Bronchial epithelial cell (primary cell): ENCODE measurements at regions not wholly inside any gene's neighbourhood (a gene's known extent, or its start where the extent isn't known, plus 50 kb on each side); places are given as distances from the start of the nearest gene placed in this dataset.

ENCODE experiments used
- DNase-seq: peaks from one replicate; pipeline ENCODE4 v3.0.0-alpha.2; 2010; ENCODE audit warnings: low read depth
- FAIRE-seq: peaks from 2 replicates; lab custom pipeline; 2011; peaks lifted over from hg19 to GRCh38; lab: Jason Lieb, UNC
- H3K27me3 ChIP-seq: 2 replicates; pipeline ENCODE4 v1.5.1; 2011; ENCODE audit warnings: low read length; ENCODE audit not compliant: control insufficient read depth, insufficient read depth
- H3K36me3 ChIP-seq: 2 replicates; pipeline ENCODE4 v1.5.1; 2011; ENCODE audit warnings: low read length; ENCODE audit not compliant: control insufficient read depth, insufficient read depth
- H3K4me3 ChIP-seq: 2 replicates; pipeline ENCODE4 v1.5.1; 2011; ENCODE audit warnings: mild to moderate bottlenecking, low read depth, low read length, control low read depth
- TF ChIP-seq, protein P1 (sequence below): IDR thresholded peaks from 2 replicates; pipeline ENCODE4 v1.5.1; 2011; ENCODE audit warnings: mild to moderate bottlenecking, moderate library complexity, low read length, control low read depth, inconsistent platforms; ENCODE audit not compliant: insufficient read depth, severe bottlenecking

- Histone ChIP-seq H3K27me3 (no peaks in the 10 kb centered on the region), H3K36me3 (no peaks in the 10 kb centered on the region), H3K4me3 (no peak overlapping the region)
- FAIRE-seq: no peak
- no peak for DNase-seq
- TF ChIP-seq, protein P1, sequence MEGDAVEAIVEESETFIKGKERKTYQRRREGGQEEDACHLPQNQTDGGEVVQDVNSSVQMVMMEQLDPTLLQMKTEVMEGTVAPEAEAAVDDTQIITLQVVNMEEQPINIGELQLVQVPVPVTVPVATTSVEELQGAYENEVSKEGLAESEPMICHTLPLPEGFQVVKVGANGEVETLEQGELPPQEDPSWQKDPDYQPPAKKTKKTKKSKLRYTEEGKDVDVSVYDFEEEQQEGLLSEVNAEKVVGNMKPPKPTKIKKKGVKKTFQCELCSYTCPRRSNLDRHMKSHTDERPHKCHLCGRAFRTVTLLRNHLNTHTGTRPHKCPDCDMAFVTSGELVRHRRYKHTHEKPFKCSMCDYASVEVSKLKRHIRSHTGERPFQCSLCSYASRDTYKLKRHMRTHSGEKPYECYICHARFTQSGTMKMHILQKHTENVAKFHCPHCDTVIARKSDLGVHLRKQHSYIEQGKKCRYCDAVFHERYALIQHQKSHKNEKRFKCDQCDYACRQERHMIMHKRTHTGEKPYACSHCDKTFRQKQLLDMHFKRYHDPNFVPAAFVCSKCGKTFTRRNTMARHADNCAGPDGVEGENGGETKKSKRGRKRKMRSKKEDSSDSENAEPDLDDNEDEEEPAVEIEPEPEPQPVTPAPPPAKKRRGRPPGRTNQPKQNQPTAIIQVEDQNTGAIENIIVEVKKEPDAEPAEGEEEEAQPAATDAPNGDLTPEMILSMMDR: no peak
These were observed 389.2 kb downstream of the ADAM29 start for GRCh38 chr4:175307326-175307725.

GRCh38 chr4:175308236-175308635 is 390.1 kb downstream of the ADAM29 start:
- TF ChIP-seq, protein P1: no peak
- Histone ChIP-seq H3K36me3 (no peaks in the 10 kb centered on the region), H3K27me3 (no peaks in the 10 kb centered on the region), H3K4me3 (no peak overlapping the region)
- DNase-seq (peak; percentile 35), FAIRE-seq (no peak)

DNA sequence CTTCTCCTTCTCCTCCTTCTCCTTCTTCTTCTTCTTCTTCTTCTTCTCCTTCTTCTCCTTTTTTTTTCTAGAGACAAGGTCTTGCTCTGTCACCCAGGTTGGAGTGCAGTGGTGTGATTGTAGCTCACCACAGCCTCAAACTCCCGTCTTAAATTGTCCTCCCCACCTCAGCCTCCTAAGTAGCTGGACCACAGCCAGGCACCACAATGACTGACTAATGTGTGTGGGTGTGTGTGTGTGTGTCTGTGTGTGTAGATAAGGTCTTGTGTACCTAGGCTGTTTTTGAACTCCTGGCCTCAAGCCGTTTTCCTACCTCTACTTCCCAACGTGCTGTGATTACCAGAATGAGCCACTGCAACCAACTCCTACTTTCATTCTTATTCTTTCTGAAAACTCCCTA is 390.9 kb downstream of the ADAM29 start:
- TF ChIP-seq, protein P1: no peak
- H3K27me3 ChIP-seq: no peaks in the 10 kb centered on the region
- H3K36me3 ChIP-seq: no peaks in the 10 kb centered on the region
- FAIRE-seq (no peak), DNase-seq (peak; percentile 20)
- H3K4me3 ChIP-seq: no peak overlapping the region

- no peak for DNase-seq
- H3K27me3 ChIP-seq: no peaks in the 10 kb centered on the region
These were observed 407.1 kb downstream of the ADAM29 start for GRCh38 chr4:175325230-175325629.

GRCh38 chr4:175326796-175327195 is 408.6 kb downstream of the ADAM29 start:
- TF ChIP-seq, protein P1: no peak
- DNase-seq (no peak), FAIRE-seq (no peak)
- Histone ChIP-seq H3K36me3 (no peaks in the 10 kb centered on the region), H3K27me3 (no peaks in the 10 kb centered on the region), H3K4me3 (no peak overlapping the region)

More at GRCh38 chr4:175325230-175325629, 407.1 kb downstream of the ADAM29 start:
- peak; percentile 7 for FAIRE-seq
- Histone ChIP-seq H3K4me3 (no peak overlapping the region), H3K36me3 (no peaks in the 10 kb centered on the region)
- TF ChIP-seq, protein P1: no peak

GRCh38 chr4:175330236-175330635 is 412.1 kb downstream of the ADAM29 start:
- DNase-seq (peak; percentile 11), FAIRE-seq (no peak)
- no peaks in the 10 kb centered on the region for H3K36me3 ChIP-seq
- TF ChIP-seq, protein P1: no peak
- H3K4me3 ChIP-seq: no peak overlapping the region
- no peaks in the 10 kb centered on the region for H3K27me3 ChIP-seq
